Liver (tissue), 8 donors: ENCODE measurements at regions not wholly inside any gene's neighbourhood (a gene's known extent, or its start where the extent isn't known, plus 50 kb on each side); places are given as distances from the start of the nearest gene placed in this dataset.

Experiments used
- DNase-seq: peaks from one replicate; pipeline ENCODE4 v3.0.0-alpha.2; 2017; ENCODE audit warnings: low spot score
- H3K27ac ChIP-seq, 2 donors: one replicate each; pipeline ENCODE4 v1.7.0; 2013; ENCODE audit warnings: inconsistent platforms in 2 of 2, low read length in 2 of 2, control low read depth in 1 of 2, low read depth in 1 of 2, mild to moderate bottlenecking in 1 of 2
- H3K27me3 ChIP-seq, 4 donors: one replicate each; pipeline versions ENCODE4 v1.6.1 to v1.7.0; 2013; ENCODE audit warnings: low read length in 3 of 4, inconsistent platforms in 1 of 4, mild to moderate bottlenecking in 1 of 4, moderate library complexity in 1 of 4; ENCODE audit not compliant: control insufficient read depth in 4 of 4, insufficient read depth in 4 of 4
- H3K36me3 ChIP-seq, 4 donors: one replicate each; pipeline versions ENCODE4 v1.6.1 to v1.7.0; 2013; ENCODE audit warnings: low read length in 3 of 4, mild to moderate bottlenecking in 3 of 4, low read depth in 1 of 4, moderate library complexity in 1 of 4; ENCODE audit not compliant: control insufficient read depth in 4 of 4, insufficient read depth in 3 of 4
- H3K4me1 ChIP-seq, 4 donors: one replicate each; pipeline versions ENCODE4 v1.6.1 to v1.7.0; 2013; ENCODE audit warnings: low read length in 3 of 4, mild to moderate bottlenecking in 3 of 4, moderate library complexity in 1 of 4; ENCODE audit not compliant: control insufficient read depth in 4 of 4, insufficient read depth in 4 of 4
- H3K4me3 ChIP-seq, 3 donors: one replicate each; pipeline versions ENCODE4 v1.6.1 to v1.7.0; 2013; ENCODE audit warnings: low read length in 3 of 3, control low read depth in 1 of 3, low read depth in 1 of 3, mild to moderate bottlenecking in 1 of 3
- H3K9ac ChIP-seq, 2 donors: one replicate each; pipeline ENCODE4 v1.7.0; 2013; ENCODE audit warnings: low read length in 2 of 2, mild to moderate bottlenecking in 2 of 2, moderate library complexity in 2 of 2, control low read depth in 1 of 2, low read depth in 1 of 2
- H3K9me3 ChIP-seq, 4 donors: one replicate each; pipeline versions ENCODE4 v1.6.1 to v1.7.0; 2013; ENCODE audit warnings: low read length in 3 of 4; ENCODE audit not compliant: control insufficient read depth in 4 of 4
- ATF3 ChIP-seq: IDR thresholded peaks from 2 replicates; pipeline ENCODE4 v1.6.1; 2016; ENCODE audit warnings: antibody characterized with exemption
- CTCF ChIP-seq: fragments of 150-350 bp; IDR thresholded peaks from 2 replicates; pipeline ENCODE4 v1.5.1; 2017; ENCODE audit warnings: improper control_type of control experiment, low read depth, low read length; ENCODE audit not compliant: missing input control
- EGR1 ChIP-seq, 2 donors: IDR thresholded peaks; 2 replicates each; pipeline ENCODE4 v1.6.1; 2016 to 2018; ENCODE audit warnings: antibody characterized with exemption in 2 of 2, low read depth in 2 of 2
- FOXA1 ChIP-seq: IDR thresholded peaks from 2 replicates; pipeline ENCODE4 v1.6.1; 2016; ENCODE audit warnings: antibody characterized with exemption
- FOXA2 ChIP-seq: IDR thresholded peaks from 2 replicates; pipeline ENCODE4 v1.6.1; 2016; ENCODE audit warnings: antibody characterized with exemption
- GABPA ChIP-seq, 2 donors: IDR thresholded peaks in 1 of 2; conservative IDR thresholded peaks in 1 of 2; 2 replicates each; pipeline ENCODE4 v1.6.1; 2016; ENCODE audit warnings: antibody characterized with exemption in 2 of 2, mild to moderate bottlenecking in 1 of 2, moderate library complexity in 1 of 2
- HNF4A ChIP-seq, 2 donors: conservative IDR thresholded peaks; 2 replicates each; pipeline ENCODE4 v1.6.1; 2016; ENCODE audit warnings: antibody characterized with exemption in 2 of 2, mild to moderate bottlenecking in 2 of 2
- HNF4G ChIP-seq: IDR thresholded peaks from 2 replicates; pipeline ENCODE4 v1.6.1; 2016; ENCODE audit warnings: antibody characterized with exemption
- JUND ChIP-seq, 2 donors: IDR thresholded peaks; 2 replicates each; pipeline ENCODE4 v1.6.1; 2016; ENCODE audit warnings: antibody characterized with exemption in 2 of 2
- MAX ChIP-seq: IDR thresholded peaks from 2 replicates; pipeline ENCODE4 v1.6.1; 2016; ENCODE audit warnings: antibody characterized with exemption
- NR2F2 ChIP-seq: IDR thresholded peaks from 2 replicates; pipeline ENCODE4 v1.6.1; 2016; ENCODE audit warnings: antibody characterized with exemption
- RAD21 ChIP-seq, 2 donors: IDR thresholded peaks; 2 replicates each; pipeline ENCODE4 v1.6.1; 2016; ENCODE audit warnings: antibody characterized with exemption in 2 of 2, mild to moderate bottlenecking in 2 of 2
- REST ChIP-seq: IDR thresholded peaks from 2 replicates; pipeline ENCODE4 v1.6.1; 2016; ENCODE audit warnings: antibody characterized with exemption, mild to moderate bottlenecking
- RXRA ChIP-seq, 2 donors: IDR thresholded peaks; 2 replicates each; pipeline ENCODE4 v1.6.1; 2017 to 2018; ENCODE audit warnings: antibody characterized with exemption in 2 of 2, mild to moderate bottlenecking in 1 of 2
- SP1 ChIP-seq: IDR thresholded peaks from 2 replicates; pipeline ENCODE4 v1.6.1; 2018; ENCODE audit warnings: antibody characterized with exemption, mild to moderate bottlenecking
- TAF1 ChIP-seq: conservative IDR thresholded peaks from 2 replicates; pipeline ENCODE4 v1.6.1; 2016; ENCODE audit warnings: antibody characterized with exemption, mild to moderate bottlenecking
- YY1 ChIP-seq: IDR thresholded peaks from 2 replicates; pipeline ENCODE4 v1.6.1; 2016; ENCODE audit warnings: antibody characterized with exemption, mild to moderate bottlenecking
- ZBTB33 ChIP-seq: IDR thresholded peaks from 2 replicates; pipeline ENCODE4 v1.6.1; 2016; ENCODE audit warnings: antibody characterized with exemption
- WGBS: extraction: QIAGEN DNeasy Blood & Tissue Kit; methylation state at CpG from one replicate; pipeline ENCODE4 v1.1.7; 2013; 5-methylcytosine and 5-hydroxymethylcytosine counted together
- donor health status: healthy.
- donor health status: healthy.
- donor health status: healthy.
- donor health status: healthy.
- donor health status: healthy.

GRCh38 chr1:232108598-232108997 is 482.0 kb downstream of the DISC1 start:
- DNase-seq = no peak
- Histone ChIP-seq H3K9ac (no peak overlapping the region), H3K36me3 (no peaks in the 10 kb centered on the region), H3K27me3 (peaks cover 0 to 6% (median 0%) of the 10 kb centered on the region in 4 donors), H3K9me3 (no peaks in the 10 kb centered on the region), H3K27ac (no peak overlapping the region), H3K4me1 (no peaks in the 10 kb centered on the region), H3K4me3 (no peak overlapping the region)
- TF ChIP-seq TAF1 (no peak), NR2F2 (no peak), MAX (no peak), FOXA1 (no peak), EGR1 (IDR thresholded peaks at IDR 0.05; ENCODE audit: low read depth in 2 of 2) (no peak), RAD21 (IDR thresholded peaks at IDR 0.05) (no peak), ATF3 (no peak), CTCF (no peak), HNF4A (conservative IDR thresholded peaks at IDR 0.05) (no peak), FOXA2 (no peak), RXRA (IDR thresholded peaks at IDR 0.05) (no peak), REST (no peak), HNF4G (no peak), SP1 (no peak), JUND (IDR thresholded peaks at IDR 0.05) (no peak), ZBTB33 (no peak), GABPA (IDR thresholded peaks at IDR 0.05 in 1 of 2, conservative IDR thresholded peaks at IDR 0.05 in 1 of 2) (no peak), YY1 (no peak)
- 84% methylated on average over 3 of the region's 3 CpGs for WGBS
